ENCODE measurements at regions not wholly inside any gene's neighbourhood (a gene's known extent, or its start where the extent isn't known, plus 50 kb on each side); places are given as distances from the start of the nearest gene placed in this dataset.
"Not testable (repeated sequence)": the region's sequence is repeated elsewhere in the genome, so short reads cannot be mapped to it uniquely, and the experiment has no call there.

DNA sequence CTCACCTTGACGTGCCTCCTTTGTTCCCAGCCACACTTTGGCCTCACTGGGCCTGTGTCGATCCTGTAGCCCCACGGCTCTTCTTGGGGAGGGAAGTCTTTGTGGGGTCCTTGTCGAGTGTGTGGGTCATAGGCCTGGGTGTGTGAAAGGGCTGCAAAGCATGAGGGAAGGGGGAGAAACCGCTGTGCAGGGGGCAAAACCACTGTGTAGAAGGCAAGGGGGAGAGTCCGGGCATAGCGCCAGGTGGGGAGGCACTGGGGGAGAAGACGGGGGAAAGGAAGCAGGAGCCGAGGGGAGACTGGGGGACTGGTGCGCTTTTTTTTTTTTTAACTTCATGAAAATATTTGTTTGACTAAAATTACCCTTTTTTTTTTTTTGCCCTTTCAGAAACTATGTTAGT, 65.1 kb upstream of the RASD2 start:
- no peak for DNase-seq (ENCODE audit: low read depth)

DNA sequence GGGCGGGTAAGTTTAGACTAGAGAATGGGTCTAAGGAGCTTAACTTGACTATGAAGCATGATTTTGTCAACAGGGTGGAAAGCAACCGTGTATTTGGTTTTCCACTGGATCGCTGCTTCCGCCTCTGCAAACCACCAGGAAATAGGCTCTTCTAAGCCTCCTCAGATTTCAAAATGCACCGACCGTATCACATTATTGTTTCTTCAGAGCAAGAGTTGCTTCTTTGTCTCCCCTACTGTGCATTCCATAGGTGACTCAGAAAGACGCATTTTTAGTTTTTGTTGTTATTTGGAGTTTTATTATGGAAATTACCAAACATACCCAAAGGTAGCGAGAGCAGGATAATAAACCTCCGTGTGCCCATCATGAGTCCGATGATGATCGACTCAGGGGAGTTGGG, 64.3 kb upstream of the RASD2 start:
- no peak for DNase-seq (ENCODE audit: low read depth)

DNA sequence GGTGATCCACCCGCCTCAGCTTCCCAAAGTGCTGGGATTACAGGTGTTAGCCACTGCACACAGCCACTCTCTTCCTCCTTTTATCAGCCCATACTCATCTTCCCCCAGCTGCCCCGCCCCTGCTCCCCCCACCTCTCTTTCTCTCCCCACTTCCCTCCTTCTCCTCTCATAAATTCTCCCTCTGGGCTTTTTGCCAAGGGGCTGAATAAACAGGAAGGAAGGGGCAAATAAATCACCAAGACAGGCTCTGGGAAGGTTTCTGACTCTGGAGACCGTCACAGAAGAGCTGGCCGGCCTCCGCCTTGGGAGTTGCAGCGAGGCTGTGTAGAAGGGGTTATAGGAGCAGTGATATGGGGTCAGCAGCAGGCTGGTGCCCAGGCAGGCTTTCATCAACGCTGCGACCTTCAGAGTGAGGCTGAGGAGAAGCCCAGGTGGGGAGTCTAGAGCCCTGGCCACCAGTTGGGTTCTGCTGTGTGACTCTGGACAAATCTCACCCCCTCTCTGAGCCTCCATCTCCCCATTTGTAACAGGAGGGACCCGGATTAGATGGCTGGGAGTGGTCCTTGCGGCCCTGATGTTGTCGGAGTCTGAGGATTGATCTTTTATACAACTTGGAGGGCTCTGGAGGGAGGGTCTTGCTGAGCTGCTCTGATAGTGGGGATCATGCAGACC, 62.6 kb upstream of the RASD2 start:
- DNase-seq (ENCODE audit: low read depth): peak; percentile 92

DNA sequence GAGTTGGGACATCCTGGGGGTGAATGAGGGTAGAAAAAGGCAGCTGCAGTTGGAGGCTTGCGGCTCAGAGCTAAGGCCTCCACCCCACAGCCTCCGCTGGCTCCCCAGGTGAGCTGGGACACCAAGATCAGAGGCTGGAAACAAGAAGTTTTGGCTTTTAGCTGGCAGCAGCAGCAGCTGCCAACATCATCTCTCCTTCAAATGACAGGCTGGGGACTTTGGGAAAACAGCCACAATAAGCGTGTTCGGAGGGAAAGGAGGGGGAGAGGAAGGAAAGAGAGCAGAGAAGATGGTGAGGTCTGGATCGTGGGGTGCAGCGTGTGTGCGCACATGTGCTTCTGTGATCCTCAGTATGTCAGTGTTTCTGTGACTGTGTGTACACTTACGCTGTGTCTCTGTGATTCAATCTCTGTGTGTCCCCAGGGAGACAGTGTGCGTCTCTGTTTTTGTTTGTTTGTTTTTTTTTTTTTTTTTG, 62.0 kb upstream of the RASD2 start:
- DNase-seq (ENCODE audit: low read depth): no peak

DNA sequence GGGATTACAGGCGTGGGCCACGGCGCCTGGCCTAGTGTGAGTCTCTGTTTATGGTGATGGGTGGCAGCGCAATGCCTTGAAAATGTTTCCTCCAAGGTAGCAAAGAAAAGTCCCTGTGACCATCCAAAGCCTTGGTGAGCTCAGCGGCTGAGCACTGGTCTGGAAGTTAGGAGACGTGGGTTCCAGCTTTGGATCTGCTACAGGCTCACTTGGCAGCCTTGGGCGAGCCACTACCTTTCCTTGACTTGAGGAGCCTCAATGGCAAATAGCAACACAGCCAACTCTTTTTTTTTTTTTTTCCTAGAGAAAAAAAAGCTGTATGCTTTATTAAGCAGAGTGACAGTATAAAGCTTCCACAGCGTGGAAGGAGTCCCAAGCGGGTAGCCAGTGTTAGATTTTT, 61.3 kb upstream of the RASD2 start:
- no peak for DNase-seq (ENCODE audit: low read depth)

DNA sequence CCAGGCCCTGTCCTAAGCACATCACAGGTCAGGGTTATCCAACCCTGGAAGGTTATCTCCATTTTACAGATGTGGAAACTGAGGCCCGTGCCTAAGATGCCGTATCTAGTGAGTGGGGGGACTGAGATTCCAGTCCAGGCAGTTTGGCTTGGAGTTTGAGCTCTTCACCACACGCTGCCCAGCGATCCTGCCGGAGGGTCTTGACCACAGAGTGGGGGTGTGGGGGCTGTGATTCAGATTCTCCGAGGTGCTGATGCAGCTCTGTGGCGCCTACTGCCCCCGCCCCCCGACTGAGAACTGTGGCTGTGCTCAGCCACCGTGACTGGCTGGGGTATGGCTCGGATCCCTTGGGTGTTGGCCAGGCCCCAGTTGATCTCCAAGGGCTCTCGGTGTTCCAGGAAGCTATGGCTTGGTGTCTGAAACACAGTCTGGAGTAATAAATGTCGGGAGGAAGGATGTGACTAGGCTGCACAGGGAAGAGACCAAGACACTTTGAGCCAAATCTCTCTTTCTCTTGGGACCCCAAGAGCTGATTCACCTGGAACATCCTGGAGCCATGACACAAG, 60.6 kb upstream of the RASD2 start:
- DNase-seq (ENCODE audit: low read depth): no peak

DNA sequence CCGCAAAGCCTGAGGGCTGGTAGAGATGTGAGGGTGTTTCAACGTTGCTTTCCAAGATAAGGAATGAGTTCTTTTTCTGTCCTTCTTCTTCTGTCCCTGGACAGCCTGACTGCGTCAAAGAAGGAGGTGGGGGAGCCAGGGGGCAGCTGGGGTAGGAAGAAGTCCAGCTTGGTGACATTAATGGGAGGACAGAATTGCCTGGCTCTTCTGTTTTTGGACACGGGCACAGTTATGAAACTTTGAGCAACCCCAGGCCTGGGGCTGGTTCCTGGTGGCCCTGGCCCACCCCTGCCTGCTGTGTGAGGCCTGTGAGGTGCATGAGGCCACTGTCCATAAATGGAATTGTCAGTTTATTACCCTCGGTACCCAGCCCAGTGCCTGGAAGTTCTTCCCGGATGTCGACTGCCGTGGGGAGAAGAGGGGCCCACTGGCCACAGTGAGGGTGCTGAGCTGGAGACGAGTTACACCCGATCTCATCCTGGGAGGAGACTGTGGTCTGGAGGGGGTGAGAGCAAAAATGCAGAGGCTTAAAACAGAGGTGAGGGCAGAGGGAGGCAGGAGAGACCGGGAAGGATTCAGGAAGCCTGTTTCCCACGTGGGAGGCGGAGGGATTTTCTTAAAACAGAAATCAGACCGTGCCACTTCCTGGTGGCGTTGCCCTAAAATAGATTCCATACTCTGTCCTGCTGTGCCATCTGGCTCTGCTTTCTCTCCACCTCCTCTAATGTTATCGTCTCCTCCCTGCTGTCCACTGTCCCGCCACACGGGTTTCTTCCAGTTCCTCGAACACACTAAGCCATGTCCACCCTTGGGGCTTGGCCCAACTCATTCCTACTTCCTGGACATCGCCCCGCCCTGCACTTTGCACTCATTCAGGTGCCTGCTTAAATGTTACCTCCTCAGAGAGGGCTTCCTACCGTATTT, 59.7 kb upstream of the RASD2 start:
- DNase-seq (ENCODE audit: low read depth): no peak

DNA sequence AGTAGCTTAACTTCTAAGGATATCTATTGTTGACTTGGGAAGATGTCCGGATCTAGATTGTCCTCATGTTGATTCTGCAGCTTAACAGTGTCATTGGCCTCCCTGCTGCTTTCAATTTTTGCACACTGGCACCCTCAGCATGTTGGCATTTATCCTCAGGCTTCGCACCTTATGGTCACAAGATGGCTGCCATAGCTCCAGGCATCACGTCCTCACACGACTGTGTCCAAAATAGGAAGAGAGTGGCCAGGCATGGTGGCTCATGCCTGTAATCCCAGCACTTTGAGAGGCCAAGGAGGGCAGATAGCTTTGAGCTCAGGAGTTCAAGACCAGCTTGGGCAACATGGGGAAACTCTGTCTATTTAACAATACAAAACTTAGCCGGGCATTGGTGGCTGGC, 58.3 kb upstream of the RASD2 start:
- no peak for DNase-seq (ENCODE audit: low read depth)

DNA sequence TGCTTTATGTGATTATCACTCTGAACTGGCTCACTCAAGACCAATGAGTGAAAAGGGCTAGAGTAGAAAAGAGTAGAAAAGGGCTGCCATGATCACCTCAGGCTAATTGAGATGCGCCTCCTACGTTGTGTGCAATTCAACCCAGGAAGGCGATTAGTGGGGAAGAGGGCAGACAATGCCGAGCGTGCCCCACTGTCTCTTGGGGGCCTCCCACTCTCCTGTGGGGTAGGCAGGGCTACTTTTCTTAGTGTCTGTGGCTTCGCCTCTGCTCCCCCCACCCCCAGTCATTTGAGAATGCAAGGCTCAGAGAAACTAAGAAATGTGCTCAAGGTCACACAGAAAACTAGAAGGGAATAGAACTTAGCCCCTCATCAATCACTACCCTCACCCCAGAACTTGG, 57.7 kb upstream of the RASD2 start:
- DNase-seq (ENCODE audit: low read depth): no peak

DNA sequence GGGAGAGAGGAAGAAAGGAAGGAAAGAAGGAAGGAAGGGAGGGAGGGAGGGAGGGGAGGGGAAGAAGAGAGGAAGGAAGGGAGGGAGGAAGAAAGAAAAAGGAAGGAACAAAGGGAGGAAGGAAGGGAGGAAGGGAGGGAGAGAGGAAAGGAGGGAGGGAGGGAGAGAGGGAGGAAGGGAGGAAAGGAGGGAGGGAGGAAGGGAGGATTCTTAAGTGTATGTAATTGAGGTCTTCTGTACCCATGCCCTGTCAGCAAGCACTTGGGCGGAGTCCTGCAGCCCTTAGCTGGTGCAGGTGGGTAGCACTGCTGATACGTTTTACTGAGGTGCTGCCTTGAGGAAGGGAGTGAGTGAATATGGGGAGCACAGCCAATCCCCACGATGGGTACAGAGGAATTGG, 56.9 kb upstream of the RASD2 start:
- DNase-seq (ENCODE audit: low read depth): no peak

DNA sequence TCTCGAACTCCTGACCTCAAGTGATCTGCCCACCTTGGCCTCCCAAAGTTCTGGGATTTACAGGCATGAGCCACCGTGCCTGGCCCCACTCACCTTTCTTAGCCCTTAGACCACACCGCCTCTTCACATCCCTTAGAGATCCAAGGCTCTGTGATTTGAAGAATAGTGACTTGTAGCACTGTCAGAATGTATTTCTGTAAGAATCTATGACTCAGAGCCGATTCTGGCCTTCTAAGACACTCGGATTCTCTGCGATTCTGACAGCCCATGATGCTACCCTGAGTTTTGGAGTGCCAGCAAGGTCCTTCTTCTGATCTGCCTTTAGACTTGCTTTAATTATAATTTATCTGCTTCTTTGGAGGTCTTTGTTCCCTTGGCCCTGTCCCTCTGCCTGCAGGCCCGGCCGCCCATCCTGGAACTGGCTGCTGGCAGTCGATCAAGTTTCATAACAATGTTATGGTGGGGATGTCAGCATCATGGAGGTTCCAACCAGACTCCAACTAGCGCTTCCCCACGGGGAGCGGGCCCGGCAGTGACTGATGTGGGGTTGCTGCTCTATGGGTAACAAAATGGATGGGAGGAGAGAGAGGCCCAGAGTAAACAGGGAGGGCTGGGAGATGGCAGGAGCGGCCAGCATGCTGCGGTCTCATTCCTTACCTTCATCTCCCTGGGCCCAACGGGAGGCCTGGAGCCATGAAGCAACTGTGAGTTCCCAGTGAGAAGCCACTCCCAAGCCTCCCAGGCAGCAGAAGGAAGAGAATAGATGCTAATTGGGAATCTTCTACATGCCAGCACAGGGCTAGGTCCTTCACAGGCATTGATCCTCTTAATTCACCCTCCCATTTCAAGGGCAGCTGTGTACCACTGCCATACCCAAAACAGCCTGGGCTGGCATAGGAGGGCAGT, 55.7 kb upstream of the RASD2 start:
- DNase-seq (ENCODE audit: low read depth): no peak

DNA sequence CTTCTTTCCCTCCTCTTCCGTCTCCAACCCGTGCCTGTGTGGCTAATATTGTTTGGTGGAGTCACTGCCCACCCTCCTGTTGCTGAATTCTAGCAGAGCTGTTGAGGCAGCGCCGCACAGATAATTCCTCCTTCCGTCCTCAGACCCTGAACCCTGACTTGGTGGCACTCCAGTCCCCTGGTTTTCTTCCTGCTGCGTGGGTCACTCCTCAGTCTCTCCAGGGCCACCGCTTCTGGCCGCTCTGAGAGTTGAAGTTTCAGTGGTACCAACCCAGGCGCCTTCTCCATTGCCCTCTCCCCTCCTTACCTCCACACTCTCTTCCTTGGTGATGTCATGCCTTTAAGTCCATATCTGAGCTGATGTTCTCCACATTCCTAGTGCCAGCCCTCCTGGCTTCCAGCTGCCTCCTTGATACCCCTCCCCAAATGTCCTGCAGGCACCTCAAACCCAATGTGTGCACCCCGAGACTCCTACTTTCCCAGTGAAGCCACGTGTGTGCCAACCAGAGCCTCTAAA, 54.5 kb upstream of the RASD2 start:
- no peak for DNase-seq (ENCODE audit: low read depth)

DNA sequence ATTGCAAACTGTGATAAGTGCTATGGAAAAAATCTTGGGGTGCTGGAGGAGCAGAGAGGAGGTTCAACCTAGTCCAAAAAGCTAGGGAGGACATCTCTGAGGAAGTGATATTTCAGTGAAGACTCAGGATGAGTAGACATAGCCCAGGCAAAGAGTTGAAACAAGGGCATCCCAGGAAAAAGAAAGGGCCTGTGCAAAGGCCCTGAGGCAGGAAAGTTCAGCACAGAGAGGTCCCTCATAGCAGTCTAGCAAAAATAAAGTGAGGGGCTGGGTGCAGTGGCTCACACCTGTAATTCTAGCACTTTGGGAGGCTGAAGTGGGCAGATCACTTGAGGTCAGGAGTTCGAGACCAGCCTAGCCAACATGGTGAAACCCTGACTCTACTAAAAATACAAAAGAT, 53.0 kb upstream of the RASD2 start:
- DNase-seq (ENCODE audit: low read depth): not testable (repeated sequence)

DNA sequence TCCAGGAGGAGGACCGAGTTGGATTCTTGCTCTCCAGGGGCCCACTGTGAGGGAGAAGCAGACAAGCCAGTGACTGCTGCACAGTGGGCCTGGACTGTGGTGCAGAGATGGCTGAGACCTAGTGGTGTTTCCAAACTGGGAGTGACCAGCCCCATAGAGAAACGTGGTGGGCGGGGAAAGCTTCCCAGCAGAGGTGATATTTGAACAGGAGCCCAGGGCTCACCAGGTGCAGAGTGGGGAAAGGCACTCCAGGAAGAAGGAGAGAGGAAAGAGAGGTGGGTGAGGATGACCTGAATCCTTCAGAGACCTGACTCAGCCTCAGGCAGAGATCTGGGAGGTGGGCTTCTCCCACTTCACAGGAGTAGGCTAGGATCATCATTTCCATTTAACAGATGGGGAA, 52.1 kb upstream of the RASD2 start:
- DNase-seq (ENCODE audit: low read depth): no peak

DNA sequence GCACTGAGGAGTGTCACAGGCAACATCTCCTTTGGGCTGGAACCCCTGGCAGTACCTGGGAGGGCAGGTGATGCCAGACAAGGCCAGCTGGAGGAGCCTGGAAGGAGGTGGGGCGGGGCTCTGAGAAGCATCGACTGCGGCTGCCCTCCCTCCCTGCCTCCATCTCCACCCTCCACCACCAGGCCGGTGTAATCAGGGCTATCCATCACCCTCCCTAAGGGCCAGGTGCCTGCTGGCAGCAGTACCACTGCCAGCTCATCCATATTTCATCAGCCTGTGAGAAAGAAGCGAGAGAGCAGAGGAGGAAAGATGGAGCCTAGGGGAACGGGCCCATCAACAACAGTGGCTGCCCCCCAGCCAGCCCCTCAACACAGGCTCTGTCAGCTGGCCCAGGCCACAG, 51.4 kb upstream of the RASD2 start:
- no peak for DNase-seq (ENCODE audit: low read depth)
